ENCODE measurements at regions not wholly inside any gene's neighbourhood (a gene's known extent, or its start where the extent isn't known, plus 50 kb on each side); places are given as distances from the start of the nearest gene placed in this dataset.

GRCh38 chr10:123227706-123228105 is 73.5 kb downstream of the BUB3 start:
- no peak for TF ChIP-seq CTCF (IDR thresholded peaks at IDR 0.05)
- no peak for TF ChIP-seq EZH2 (IDR thresholded peaks at IDR 0.05)

All from neural progenitor cell (in vitro differentiated cells).